Calu3 (cell line): ENCODE measurements at regions not wholly inside any gene's neighbourhood (a gene's known extent, or its start where the extent isn't known, plus 50 kb on each side); places are given as distances from the start of the nearest gene placed in this dataset.
A peak's percentile ranks its signal among the peaks of the same experiment; 100 is the strongest.

ENCODE experiments used
- BruUV-seq: library from RNA; stranded (reverse); fragments of 400-500 nt; replicated peaks from 2 replicates; lab custom pipeline; 2021; lab: Mats Ljungman, UMichigan
- CTCF ChIA-PET: fragments of 300-600 bp; sonication (Branson Sonifier 250); formaldehyde crosslinking; loops from one replicate; lab custom pipeline; 2022; ENCODE audit warnings: antibody characterized with exemption; lab: Charles Lee
- DNase-seq: peaks from one replicate; pipeline ENCODE4 v3.0.0; 2022
- H3K27ac Mint-ChIP-seq: one replicate; pipeline ENCODE4 v1.8.0; 2022; ENCODE audit warnings: mixed read lengths; ENCODE audit not compliant: unreplicated experiment
- H3K27me3 Mint-ChIP-seq: one replicate; pipeline ENCODE4 v1.8.0; 2022; ENCODE audit warnings: mixed read lengths; ENCODE audit not compliant: unreplicated experiment
- H3K36me3 Mint-ChIP-seq: one replicate; pipeline ENCODE4 v1.8.0; 2022; ENCODE audit warnings: mild to moderate bottlenecking, moderate library complexity, mixed read lengths; ENCODE audit not compliant: insufficient read depth, unreplicated experiment
- H3K4me1 Mint-ChIP-seq: one replicate; pipeline ENCODE4 v1.8.0; 2022; ENCODE audit warnings: mild to moderate bottlenecking, low read depth, mixed read lengths; ENCODE audit not compliant: unreplicated experiment
- H3K4me3 Mint-ChIP-seq: one replicate; pipeline ENCODE4 v1.8.0; 2022; ENCODE audit warnings: mild to moderate bottlenecking, low read depth, moderate library complexity, mixed read lengths; ENCODE audit not compliant: unreplicated experiment
- H3K9me3 Mint-ChIP-seq: one replicate; pipeline ENCODE4 v1.8.0; 2022; ENCODE audit warnings: low read depth, mixed read lengths; ENCODE audit not compliant: unreplicated experiment
- CTCF ChIP-seq: fragments of 200-600 bp; IDR thresholded peaks from one replicate; pipeline ENCODE4 v1.8.0; 2022; ENCODE audit warnings: antibody characterized with exemption; ENCODE audit not compliant: unreplicated experiment
- intact Hi-C: fragments of 100-400 bp; cut with micrococcal nuclease; formaldehyde crosslinking; loops from one replicate; pipeline ENCODE4 v1.10.0; 2022; ENCODE audit not compliant: unreplicated experiment

DNA sequence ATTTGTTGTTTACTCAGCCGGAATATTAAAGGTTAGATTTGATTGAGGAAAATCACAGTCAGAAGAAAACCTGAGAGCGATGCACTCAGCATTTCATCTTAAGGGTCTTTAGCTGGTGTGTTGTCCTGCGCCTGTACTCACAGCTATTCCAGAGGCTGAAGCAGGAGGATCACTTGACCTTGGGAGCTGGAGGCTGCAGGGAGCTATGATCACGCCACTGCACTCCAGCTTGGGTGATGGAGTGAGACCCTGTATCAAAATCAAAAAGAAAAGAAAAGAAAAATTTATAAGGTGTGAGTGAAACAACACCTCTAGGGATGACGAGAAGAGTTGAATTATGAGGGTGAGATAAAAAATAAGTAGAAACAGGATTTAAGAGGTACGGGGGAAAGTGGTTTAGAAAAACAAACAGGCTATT is 165.0 kb downstream of the TRIM27 start:
- Mint-ChIP-seq H3K27me3 (no peaks in the 10 kb centered on the region), H3K9me3 (no peaks in the 10 kb centered on the region), H3K4me3 (peak overlapping the region; percentile 68), H3K27ac (no peak overlapping the region), H3K4me1 (peaks cover 18% of the 10 kb centered on the region), H3K36me3 (peaks cover 12% of the 10 kb centered on the region)
- CTCF ChIA-PET, result interaction anchor here (0.7 to 1.2 kb wide), 4 partner anchors 11 to 790 kb away, joined by 3 to 5 read pairs (median 3); no protein-coding TSS in a partner anchor
- intact Hi-C loops, result loop anchor here (5.0 to 10.0 kb wide), 2 partner anchors 33 to 56 kb away; no protein-coding TSS in a partner anchor
- BruUV-seq, result no TSS peak
- DNase-seq, result no peak
- TF ChIP-seq CTCF, result no peak

DNA sequence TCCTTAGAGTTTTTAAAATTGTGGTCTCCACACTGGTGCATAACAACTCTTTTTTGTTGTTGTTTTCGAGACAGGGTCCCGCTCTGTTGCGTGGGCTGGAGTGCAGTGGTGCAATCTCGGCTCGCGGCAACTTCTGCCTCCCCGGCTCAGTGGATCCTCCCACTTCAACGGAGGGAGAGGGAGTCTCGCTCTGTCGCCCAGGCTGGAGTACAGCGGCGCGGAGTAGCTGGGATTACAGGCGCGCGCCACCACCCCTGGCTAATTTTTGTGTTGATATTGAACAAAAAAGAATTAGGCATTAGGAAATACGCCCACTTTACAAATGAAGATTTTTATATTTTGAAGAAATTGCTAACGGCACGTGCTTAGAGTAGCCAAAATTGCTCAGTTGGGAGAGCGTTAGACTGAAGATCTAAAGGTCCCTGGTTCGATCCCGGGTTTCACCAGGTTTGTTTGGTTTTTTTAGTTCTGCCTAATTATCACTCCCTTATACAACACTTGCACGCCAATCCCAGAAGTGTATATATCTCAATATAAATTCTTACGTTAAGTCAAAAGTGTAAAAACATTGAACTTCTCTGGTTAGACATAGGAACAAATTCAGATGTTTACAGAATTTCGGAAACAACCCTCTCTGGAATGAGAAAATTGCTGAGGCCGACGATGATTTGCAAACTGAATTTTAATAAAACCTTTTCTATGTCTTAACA is 159.6 kb downstream of the TRIM27 start:
- no TSS peak for BruUV-seq
- H3K4me1 Mint-ChIP-seq, result peaks cover 14% of the 10 kb centered on the region
- H3K36me3 Mint-ChIP-seq, result peaks cover 3% of the 10 kb centered on the region
- DNase-seq, result no peak
- no peak for TF ChIP-seq CTCF
- CTCF ChIA-PET, result no interaction called here
- no peaks in the 10 kb centered on the region for H3K9me3 Mint-ChIP-seq
- H3K27me3 Mint-ChIP-seq, result peaks cover 51% of the 10 kb centered on the region
- H3K27ac Mint-ChIP-seq, result no peak overlapping the region
- intact Hi-C loops, result no loop called here
- H3K4me3 Mint-ChIP-seq, result no peak overlapping the region

DNA sequence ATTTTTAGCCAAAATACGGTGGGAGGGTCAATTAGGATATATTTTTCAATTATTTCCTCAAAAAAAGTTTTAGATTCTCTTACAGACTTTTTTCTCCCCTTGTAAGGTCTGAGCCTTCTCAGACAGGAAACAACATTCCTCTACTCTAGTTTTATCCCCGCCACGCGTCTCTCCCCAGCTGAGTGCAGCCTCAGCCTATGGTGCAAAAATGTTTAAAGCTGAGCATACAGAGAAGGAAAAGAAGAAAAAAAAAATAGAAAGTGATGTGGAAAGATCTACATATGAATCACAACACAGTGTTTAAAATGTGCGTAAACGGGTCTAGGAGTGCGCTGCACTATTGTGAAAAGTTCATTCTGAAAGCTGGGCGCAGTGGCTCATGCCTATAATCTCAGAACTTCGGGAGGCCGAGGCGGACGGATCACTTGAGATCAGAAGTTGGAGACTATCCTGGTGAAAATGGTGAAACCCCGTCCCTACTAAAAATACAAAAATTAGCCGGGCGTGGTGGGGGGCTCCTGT is 159.0 kb downstream of the TRIM27 start:
- H3K9me3 Mint-ChIP-seq, result no peaks in the 10 kb centered on the region
- peaks cover 57% of the 10 kb centered on the region for H3K27me3 Mint-ChIP-seq
- intact Hi-C loops, result no loop called here
- peaks cover 18% of the 10 kb centered on the region for H3K4me1 Mint-ChIP-seq
- no peak for TF ChIP-seq CTCF
- H3K36me3 Mint-ChIP-seq, result peaks cover 3% of the 10 kb centered on the region
- CTCF ChIA-PET, result interaction anchor here (1.1 kb wide), 1 partner anchor 36 kb away, joined by 3 read pairs; no protein-coding TSS in a partner anchor
- no TSS peak for BruUV-seq
- no peak overlapping the region for H3K27ac Mint-ChIP-seq
- no peak for DNase-seq
- peak overlapping the region; percentile 52 for H3K4me3 Mint-ChIP-seq

DNA sequence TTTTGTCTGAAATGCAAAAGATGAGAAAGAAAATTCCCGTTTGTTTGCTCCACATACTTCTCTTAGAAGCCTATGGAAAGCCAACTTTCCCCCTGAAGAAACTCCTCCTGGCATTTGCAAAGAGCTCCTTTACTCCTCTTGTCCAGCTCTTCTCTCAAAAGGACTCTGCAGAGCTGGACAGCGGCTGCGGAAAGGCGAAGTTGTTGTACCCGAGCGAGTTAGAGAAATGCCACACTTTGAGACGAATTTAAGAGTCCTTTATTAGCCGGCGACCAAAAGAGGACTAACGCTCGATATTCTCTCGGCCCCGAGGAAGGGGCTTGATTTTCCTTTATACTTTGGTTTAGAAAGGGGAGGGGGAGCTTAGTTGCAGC is 157.8 kb downstream of the TRIM27 start:
- CTCF ChIA-PET, result interaction anchor here (0.9 to 1.1 kb wide), 2 partner anchors 23 to 37 kb away, joined by 3 to 10 read pairs; no protein-coding TSS in a partner anchor
- H3K27me3 Mint-ChIP-seq, result peaks cover 68% of the 10 kb centered on the region
- no peak overlapping the region for H3K27ac Mint-ChIP-seq
- H3K4me3 Mint-ChIP-seq, result peak overlapping the region; percentile 52
- DNase-seq, result no peak
- intact Hi-C loops, result no loop called here
- peaks cover 3% of the 10 kb centered on the region for H3K36me3 Mint-ChIP-seq
- no peaks in the 10 kb centered on the region for H3K9me3 Mint-ChIP-seq
- no TSS peak for BruUV-seq
- no peak for TF ChIP-seq CTCF
- peaks cover 19% of the 10 kb centered on the region for H3K4me1 Mint-ChIP-seq
